ENCODE measurements at regions not wholly inside any gene's neighbourhood (a gene's known extent, or its start where the extent isn't known, plus 50 kb on each side); places are given as distances from the start of the nearest gene placed in this dataset.

DNA sequence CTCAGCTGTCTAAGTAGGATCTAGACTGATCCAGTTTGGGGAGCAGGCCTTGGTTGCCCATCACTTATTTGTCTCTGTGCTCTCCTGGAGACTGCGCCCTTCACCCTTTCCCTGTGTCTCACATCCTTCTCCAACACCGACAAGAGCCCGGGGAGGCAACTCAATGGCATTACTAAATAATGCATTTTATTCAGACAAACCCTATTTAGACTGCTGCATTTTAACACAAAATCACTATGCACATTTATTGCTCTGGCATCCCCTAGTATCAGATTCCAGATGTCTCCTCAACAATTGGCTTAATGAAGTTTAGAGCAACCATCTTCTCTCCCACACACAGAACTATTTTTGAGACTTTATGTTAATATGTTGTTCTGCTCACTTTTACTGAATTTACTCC is 436.4 kb upstream of the CHRM3 start:
- TF ChIP-seq, protein P1, sequence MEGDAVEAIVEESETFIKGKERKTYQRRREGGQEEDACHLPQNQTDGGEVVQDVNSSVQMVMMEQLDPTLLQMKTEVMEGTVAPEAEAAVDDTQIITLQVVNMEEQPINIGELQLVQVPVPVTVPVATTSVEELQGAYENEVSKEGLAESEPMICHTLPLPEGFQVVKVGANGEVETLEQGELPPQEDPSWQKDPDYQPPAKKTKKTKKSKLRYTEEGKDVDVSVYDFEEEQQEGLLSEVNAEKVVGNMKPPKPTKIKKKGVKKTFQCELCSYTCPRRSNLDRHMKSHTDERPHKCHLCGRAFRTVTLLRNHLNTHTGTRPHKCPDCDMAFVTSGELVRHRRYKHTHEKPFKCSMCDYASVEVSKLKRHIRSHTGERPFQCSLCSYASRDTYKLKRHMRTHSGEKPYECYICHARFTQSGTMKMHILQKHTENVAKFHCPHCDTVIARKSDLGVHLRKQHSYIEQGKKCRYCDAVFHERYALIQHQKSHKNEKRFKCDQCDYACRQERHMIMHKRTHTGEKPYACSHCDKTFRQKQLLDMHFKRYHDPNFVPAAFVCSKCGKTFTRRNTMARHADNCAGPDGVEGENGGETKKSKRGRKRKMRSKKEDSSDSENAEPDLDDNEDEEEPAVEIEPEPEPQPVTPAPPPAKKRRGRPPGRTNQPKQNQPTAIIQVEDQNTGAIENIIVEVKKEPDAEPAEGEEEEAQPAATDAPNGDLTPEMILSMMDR (conservative IDR thresholded peaks at IDR 0.05; ENCODE audit: low read length), result no peak
- TF ChIP-seq EZH2phosphoT487 (IDR thresholded peaks at IDR 0.05; ENCODE audit: borderline replicate concordance, low read depth, low read length), result no peak

Measured in OCI-LY7 (cell line).